ENCODE measurements at regions not wholly inside any gene's neighbourhood (a gene's known extent, or its start where the extent isn't known, plus 50 kb on each side); places are given as distances from the start of the nearest gene placed in this dataset.

DNA sequence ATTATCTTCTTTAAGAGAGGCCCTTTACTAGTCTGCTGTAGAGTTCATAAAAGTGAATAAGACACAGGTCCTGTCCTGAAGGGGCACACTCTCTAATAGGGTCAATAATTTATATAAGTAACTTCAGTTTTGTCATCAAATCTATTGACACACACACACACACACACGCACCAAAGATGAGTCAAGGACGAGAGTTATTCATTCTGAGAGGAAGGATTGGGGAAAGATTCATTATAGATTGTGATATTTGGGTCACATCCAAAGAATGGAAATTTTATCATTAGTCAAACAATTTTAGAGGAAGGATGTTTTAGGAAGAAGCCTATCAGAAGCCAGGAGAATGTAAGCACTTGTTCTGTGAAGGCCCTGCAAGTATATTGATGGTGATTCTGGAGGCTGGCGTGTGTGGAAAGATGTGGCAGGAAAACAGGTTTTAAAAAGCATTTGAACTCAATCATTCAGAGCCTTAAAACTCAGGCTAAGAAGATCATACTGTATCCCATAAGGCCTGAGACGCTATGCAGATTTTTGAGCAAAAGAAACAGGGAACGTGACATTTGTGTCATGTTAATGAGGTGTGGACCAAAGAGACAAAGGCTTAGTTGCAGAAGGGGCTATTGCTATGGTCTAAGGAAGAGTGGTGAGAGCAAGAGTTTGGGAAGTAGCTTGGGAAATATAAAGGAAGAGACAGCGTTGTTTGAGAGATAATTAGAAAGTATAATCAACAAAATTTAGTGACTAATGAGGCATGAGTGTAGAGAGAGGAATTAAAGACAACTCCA is 161.4 kb upstream of the PREP start:
- TF ChIP-seq GABPA (IDR thresholded peaks at IDR 0.05 in 1 of 2, conservative IDR thresholded peaks at IDR 0.05 in 1 of 2) (no peak), YY1 (IDR thresholded peaks at IDR 0.05) (no peak), TAF1 (conservative IDR thresholded peaks at IDR 0.05) (no peak), EGR1 (IDR thresholded peaks at IDR 0.05; ENCODE audit: low read depth in 2 of 2) (no peak), RAD21 (IDR thresholded peaks at IDR 0.05) (no peak), RXRA (IDR thresholded peaks at IDR 0.05) (no peak)
- TF ChIP-seq, protein P1, sequence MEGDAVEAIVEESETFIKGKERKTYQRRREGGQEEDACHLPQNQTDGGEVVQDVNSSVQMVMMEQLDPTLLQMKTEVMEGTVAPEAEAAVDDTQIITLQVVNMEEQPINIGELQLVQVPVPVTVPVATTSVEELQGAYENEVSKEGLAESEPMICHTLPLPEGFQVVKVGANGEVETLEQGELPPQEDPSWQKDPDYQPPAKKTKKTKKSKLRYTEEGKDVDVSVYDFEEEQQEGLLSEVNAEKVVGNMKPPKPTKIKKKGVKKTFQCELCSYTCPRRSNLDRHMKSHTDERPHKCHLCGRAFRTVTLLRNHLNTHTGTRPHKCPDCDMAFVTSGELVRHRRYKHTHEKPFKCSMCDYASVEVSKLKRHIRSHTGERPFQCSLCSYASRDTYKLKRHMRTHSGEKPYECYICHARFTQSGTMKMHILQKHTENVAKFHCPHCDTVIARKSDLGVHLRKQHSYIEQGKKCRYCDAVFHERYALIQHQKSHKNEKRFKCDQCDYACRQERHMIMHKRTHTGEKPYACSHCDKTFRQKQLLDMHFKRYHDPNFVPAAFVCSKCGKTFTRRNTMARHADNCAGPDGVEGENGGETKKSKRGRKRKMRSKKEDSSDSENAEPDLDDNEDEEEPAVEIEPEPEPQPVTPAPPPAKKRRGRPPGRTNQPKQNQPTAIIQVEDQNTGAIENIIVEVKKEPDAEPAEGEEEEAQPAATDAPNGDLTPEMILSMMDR (IDR thresholded peaks at IDR 0.05; ENCODE audit: low read depth, low read length, missing input control), result no peak
- TF ChIP-seq, protein P2, sequence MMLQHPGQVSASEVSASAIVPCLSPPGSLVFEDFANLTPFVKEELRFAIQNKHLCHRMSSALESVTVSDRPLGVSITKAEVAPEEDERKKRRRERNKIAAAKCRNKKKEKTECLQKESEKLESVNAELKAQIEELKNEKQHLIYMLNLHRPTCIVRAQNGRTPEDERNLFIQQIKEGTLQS (IDR thresholded peaks at IDR 0.05), result no peak
- TF ChIP-seq, protein P3, sequence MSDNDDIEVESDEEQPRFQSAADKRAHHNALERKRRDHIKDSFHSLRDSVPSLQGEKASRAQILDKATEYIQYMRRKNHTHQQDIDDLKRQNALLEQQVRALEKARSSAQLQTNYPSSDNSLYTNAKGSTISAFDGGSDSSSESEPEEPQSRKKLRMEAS (IDR thresholded peaks at IDR 0.05), result no peak
- TF ChIP-seq, protein P4, sequence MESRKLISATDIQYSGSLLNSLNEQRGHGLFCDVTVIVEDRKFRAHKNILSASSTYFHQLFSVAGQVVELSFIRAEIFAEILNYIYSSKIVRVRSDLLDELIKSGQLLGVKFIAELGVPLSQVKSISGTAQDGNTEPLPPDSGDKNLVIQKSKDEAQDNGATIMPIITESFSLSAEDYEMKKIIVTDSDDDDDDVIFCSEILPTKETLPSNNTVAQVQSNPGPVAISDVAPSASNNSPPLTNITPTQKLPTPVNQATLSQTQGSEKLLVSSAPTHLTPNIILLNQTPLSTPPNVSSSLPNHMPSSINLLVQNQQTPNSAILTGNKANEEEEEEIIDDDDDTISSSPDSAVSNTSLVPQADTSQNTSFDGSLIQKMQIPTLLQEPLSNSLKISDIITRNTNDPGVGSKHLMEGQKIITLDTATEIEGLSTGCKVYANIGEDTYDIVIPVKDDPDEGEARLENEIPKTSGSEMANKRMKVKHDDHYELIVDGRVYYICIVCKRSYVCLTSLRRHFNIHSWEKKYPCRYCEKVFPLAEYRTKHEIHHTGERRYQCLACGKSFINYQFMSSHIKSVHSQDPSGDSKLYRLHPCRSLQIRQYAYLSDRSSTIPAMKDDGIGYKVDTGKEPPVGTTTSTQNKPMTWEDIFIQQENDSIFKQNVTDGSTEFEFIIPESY (IDR thresholded peaks at IDR 0.05), result no peak
